ENCODE measurements at regions not wholly inside any gene's neighbourhood (a gene's known extent, or its start where the extent isn't known, plus 50 kb on each side); places are given as distances from the start of the nearest gene placed in this dataset.

GRCh38 chr4:11495291-11495690 lies 66.6 kb upstream of the HS3ST1 start:
- Histone ChIP-seq H3K36me3 (ENCODE audit: control insufficient read depth, insufficient read depth, low read length) (no peaks in the 10 kb centered on the region), H3K4me1 (ENCODE audit: control insufficient read depth, insufficient read depth, low read length) (no peaks in the 10 kb centered on the region)

DNA sequence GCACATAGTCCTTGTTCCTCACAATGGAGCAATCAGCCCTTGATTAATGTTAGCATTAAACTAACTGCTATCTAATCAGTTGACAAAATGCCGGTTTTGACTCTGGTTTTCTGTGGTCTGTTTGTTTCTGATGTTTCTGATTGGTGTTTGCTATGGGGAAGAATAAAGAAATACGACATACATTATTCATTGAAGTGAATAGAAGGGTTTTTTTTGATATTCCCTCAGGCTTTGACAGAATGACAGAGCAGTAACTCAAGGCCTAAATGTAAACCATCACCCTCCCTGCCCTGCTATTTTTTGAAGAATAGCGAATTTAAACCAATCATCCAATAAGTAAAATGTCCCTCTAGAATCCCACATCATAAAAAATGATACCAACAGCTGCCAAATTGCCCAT lies 65.5 kb upstream of the HS3ST1 start:
- no peaks in the 10 kb centered on the region for H3K4me1 ChIP-seq (ENCODE audit: control insufficient read depth, insufficient read depth, low read length)
- H3K9me3 ChIP-seq (ENCODE audit: control insufficient read depth, insufficient read depth, low read length): no peaks in the 10 kb centered on the region
- no peak overlapping the region for H3K27ac ChIP-seq (ENCODE audit: low read length)
- H3K27me3 ChIP-seq (ENCODE audit: control insufficient read depth, insufficient read depth, low read length): no peaks in the 10 kb centered on the region
- H3K4me3 ChIP-seq (ENCODE audit: low read length): no peak overlapping the region
- DNase-seq (ENCODE audit: low read depth, low spot score): no peak
- no CpG with 5 or more reads among the region's 3 CpGs for WGBS (ENCODE audit: insufficient coverage, insufficient read length)
- no peaks in the 10 kb centered on the region for H3K36me3 ChIP-seq (ENCODE audit: control insufficient read depth, insufficient read depth, low read length)

More at GRCh38 chr4:11495291-11495690, 66.6 kb upstream of the HS3ST1 start:
- no peaks in the 10 kb centered on the region for H3K27me3 ChIP-seq (ENCODE audit: control insufficient read depth, insufficient read depth, low read length)
- no peak overlapping the region for H3K27ac ChIP-seq (ENCODE audit: low read length)
- no peak overlapping the region for H3K4me3 ChIP-seq (ENCODE audit: low read length)
- DNase-seq (ENCODE audit: low read depth, low spot score): no peak
- no peaks in the 10 kb centered on the region for H3K9me3 ChIP-seq (ENCODE audit: control insufficient read depth, insufficient read depth, low read length)

GRCh38 chr4:11489453-11490083 lies 60.9 kb upstream of the HS3ST1 start:
- Histone ChIP-seq H3K27me3 (ENCODE audit: control insufficient read depth, insufficient read depth, low read length) (no peaks in the 10 kb centered on the region), H3K4me3 (ENCODE audit: low read length) (no peak overlapping the region), H3K9me3 (ENCODE audit: control insufficient read depth, insufficient read depth, low read length) (no peaks in the 10 kb centered on the region), H3K36me3 (ENCODE audit: control insufficient read depth, insufficient read depth, low read length) (no peaks in the 10 kb centered on the region), H3K4me1 (ENCODE audit: control insufficient read depth, insufficient read depth, low read length) (no peaks in the 10 kb centered on the region), H3K27ac (ENCODE audit: low read length) (no peak overlapping the region)
- WGBS (ENCODE audit: insufficient coverage, insufficient read length): no CpG with 5 or more reads among the region's 3 CpGs
- no peak for DNase-seq (ENCODE audit: low read depth, low spot score)

GRCh38 chr4:11488657-11489452 lies 60.2 kb upstream of the HS3ST1 start:
- 100% methylated on average over 1 of the region's 6 CpGs for WGBS (ENCODE audit: insufficient coverage, insufficient read length)
- Histone ChIP-seq H3K36me3 (ENCODE audit: control insufficient read depth, insufficient read depth, low read length) (no peaks in the 10 kb centered on the region), H3K9me3 (ENCODE audit: control insufficient read depth, insufficient read depth, low read length) (no peaks in the 10 kb centered on the region), H3K4me1 (ENCODE audit: control insufficient read depth, insufficient read depth, low read length) (no peaks in the 10 kb centered on the region), H3K4me3 (ENCODE audit: low read length) (no peak overlapping the region), H3K27me3 (ENCODE audit: control insufficient read depth, insufficient read depth, low read length) (no peaks in the 10 kb centered on the region), H3K27ac (ENCODE audit: low read length) (no peak overlapping the region)
- no peak for DNase-seq (ENCODE audit: low read depth, low spot score)

- H3K4me1 ChIP-seq (ENCODE audit: control insufficient read depth, insufficient read depth, low read length): no peaks in the 10 kb centered on the region
- H3K4me3 ChIP-seq (ENCODE audit: low read length): no peak overlapping the region
- DNase-seq (ENCODE audit: low read depth, low spot score): no peak
- H3K36me3 ChIP-seq (ENCODE audit: control insufficient read depth, insufficient read depth, low read length): no peaks in the 10 kb centered on the region
- H3K27ac ChIP-seq (ENCODE audit: low read length): no peak overlapping the region
- WGBS (ENCODE audit: insufficient coverage, insufficient read length): no CpG with 5 or more reads among the region's 3 CpGs
- H3K27me3 ChIP-seq (ENCODE audit: control insufficient read depth, insufficient read depth, low read length): no peaks in the 10 kb centered on the region
- H3K9me3 ChIP-seq (ENCODE audit: control insufficient read depth, insufficient read depth, low read length): no peaks in the 10 kb centered on the region
These were observed 59.3 kb upstream of the HS3ST1 start for GRCh38 chr4:11487868-11488544.

GRCh38 chr4:11487139-11487538 lies 58.4 kb upstream of the HS3ST1 start:
- no peak for DNase-seq (ENCODE audit: low read depth, low spot score)
- Histone ChIP-seq H3K27me3 (ENCODE audit: control insufficient read depth, insufficient read depth, low read length) (no peaks in the 10 kb centered on the region), H3K36me3 (ENCODE audit: control insufficient read depth, insufficient read depth, low read length) (no peaks in the 10 kb centered on the region), H3K9me3 (ENCODE audit: control insufficient read depth, insufficient read depth, low read length) (no peaks in the 10 kb centered on the region), H3K4me1 (ENCODE audit: control insufficient read depth, insufficient read depth, low read length) (no peaks in the 10 kb centered on the region; the same call in 1 of the 2 replicates), H3K27ac (ENCODE audit: low read length) (no peak overlapping the region), H3K4me3 (ENCODE audit: low read length) (no peak overlapping the region)

- H3K4me3 ChIP-seq (ENCODE audit: low read length): no peak overlapping the region
- no CpG with 5 or more reads among the region's 2 CpGs for WGBS (ENCODE audit: insufficient coverage, insufficient read length)
- H3K27me3 ChIP-seq (ENCODE audit: control insufficient read depth, insufficient read depth, low read length): no peaks in the 10 kb centered on the region
- H3K27ac ChIP-seq (ENCODE audit: low read length): no peak overlapping the region
- H3K36me3 ChIP-seq (ENCODE audit: control insufficient read depth, insufficient read depth, low read length): no peaks in the 10 kb centered on the region
- DNase-seq (ENCODE audit: low read depth, low spot score): no peak
- no peaks in the 10 kb centered on the region for H3K9me3 ChIP-seq (ENCODE audit: control insufficient read depth, insufficient read depth, low read length)
- H3K4me1 ChIP-seq (ENCODE audit: control insufficient read depth, insufficient read depth, low read length): no peaks in the 10 kb centered on the region; the same call in 1 of the 2 replicates
These were observed 57.2 kb upstream of the HS3ST1 start for GRCh38 chr4:11485926-11486325.

GRCh38 chr4:11484531-11484930 lies 55.8 kb upstream of the HS3ST1 start:
- H3K4me1 ChIP-seq (ENCODE audit: control insufficient read depth, insufficient read depth, low read length): no peaks in the 10 kb centered on the region; the same call in 1 of the 2 replicates
- WGBS (ENCODE audit: insufficient coverage, insufficient read length): no CpG with 5 or more reads among the region's 1 CpG
- no peaks in the 10 kb centered on the region for H3K36me3 ChIP-seq (ENCODE audit: control insufficient read depth, insufficient read depth, low read length)
- H3K27me3 ChIP-seq (ENCODE audit: control insufficient read depth, insufficient read depth, low read length): no peaks in the 10 kb centered on the region
- H3K27ac ChIP-seq (ENCODE audit: low read length): no peak overlapping the region
- no peak for DNase-seq (ENCODE audit: low read depth, low spot score)
- H3K4me3 ChIP-seq (ENCODE audit: low read length): no peak overlapping the region
- H3K9me3 ChIP-seq (ENCODE audit: control insufficient read depth, insufficient read depth, low read length): no peaks in the 10 kb centered on the region

GRCh38 chr4:11483046-11483445 lies 54.4 kb upstream of the HS3ST1 start:
- no peaks in the 10 kb centered on the region; the same call in 1 of the 2 replicates for H3K4me1 ChIP-seq (ENCODE audit: control insufficient read depth, insufficient read depth, low read length)
- H3K4me3 ChIP-seq (ENCODE audit: low read length): no peak overlapping the region
- no peaks in the 10 kb centered on the region for H3K9me3 ChIP-seq (ENCODE audit: control insufficient read depth, insufficient read depth, low read length)
- H3K36me3 ChIP-seq (ENCODE audit: control insufficient read depth, insufficient read depth, low read length): no peaks in the 10 kb centered on the region
- no peaks in the 10 kb centered on the region for H3K27me3 ChIP-seq (ENCODE audit: control insufficient read depth, insufficient read depth, low read length)
- H3K27ac ChIP-seq (ENCODE audit: low read length): no peak overlapping the region
- no CpG with 5 or more reads among the region's 3 CpGs for WGBS (ENCODE audit: insufficient coverage, insufficient read length)
- DNase-seq (ENCODE audit: low read depth, low spot score): no peak

DNA sequence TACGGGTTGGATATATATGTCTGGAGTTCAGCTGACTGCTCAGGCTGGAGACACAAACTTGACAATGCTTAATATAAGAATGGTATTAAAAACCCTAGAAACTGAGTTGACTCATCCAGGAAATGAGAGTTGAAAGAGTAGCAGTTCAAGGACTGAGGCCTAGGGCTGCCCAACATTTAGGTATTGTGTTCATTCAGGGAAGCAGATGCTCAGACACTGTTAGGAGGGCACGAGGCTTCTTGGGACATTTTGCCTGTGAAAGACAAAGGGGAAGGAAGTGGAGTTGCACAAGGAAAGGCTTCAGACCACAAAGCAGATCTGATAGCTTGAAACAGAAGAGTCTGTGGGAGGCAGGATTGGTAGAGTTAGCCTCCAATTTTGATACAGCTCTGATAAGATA lies 52.0 kb upstream of the HS3ST1 start:
- Histone ChIP-seq H3K4me1 (ENCODE audit: control insufficient read depth, insufficient read depth, low read length) (no peaks in the 10 kb centered on the region; the same call in 1 of the 2 replicates), H3K36me3 (ENCODE audit: control insufficient read depth, insufficient read depth, low read length) (no peaks in the 10 kb centered on the region), H3K4me3 (ENCODE audit: low read length) (no peak overlapping the region), H3K9me3 (ENCODE audit: control insufficient read depth, insufficient read depth, low read length) (no peaks in the 10 kb centered on the region), H3K27me3 (ENCODE audit: control insufficient read depth, insufficient read depth, low read length) (no peaks in the 10 kb centered on the region), H3K27ac (ENCODE audit: low read length) (no peak overlapping the region)
- no CpG with 5 or more reads among the region's 2 CpGs for WGBS (ENCODE audit: insufficient coverage, insufficient read length)
- DNase-seq (ENCODE audit: low read depth, low spot score): no peak
